DMS53 treated with DMSO at 0.1 percent for 48 hours (cell line): ENCODE measurements at regions not wholly inside any gene's neighbourhood (a gene's known extent, or its start where the extent isn't known, plus 50 kb on each side); places are given as distances from the start of the nearest gene placed in this dataset.
"Not testable (repeated sequence)": the region's sequence is repeated elsewhere in the genome, so short reads cannot be mapped to it uniquely, and the experiment has no call there.

ENCODE experiments used
- DNase-seq: peaks from one replicate; lab custom pipeline; 2025; ENCODE audit not compliant: unreplicated experiment; lab: John Stamatoyannopoulos, UW

DNA sequence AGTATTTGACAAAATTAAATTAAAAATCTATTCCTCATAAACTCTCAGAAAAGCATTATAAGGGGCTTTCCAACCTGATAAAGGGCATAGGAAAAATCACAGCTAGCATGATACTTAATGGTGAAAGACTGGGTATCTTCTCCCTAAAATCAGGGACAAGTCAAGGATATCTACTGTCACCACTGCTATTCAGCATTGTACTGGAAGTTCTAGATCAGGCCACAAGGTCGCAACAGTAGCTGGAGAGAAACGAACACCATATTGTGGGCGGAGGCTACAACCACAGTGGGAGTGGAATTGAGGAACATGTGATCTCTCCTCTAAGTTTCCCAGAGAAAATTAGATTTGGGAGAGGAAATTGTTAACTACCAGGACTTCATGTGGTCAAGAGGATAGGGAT lies 70.0 kb upstream of the NAMPT start:
- no peak for DNase-seq

DNA sequence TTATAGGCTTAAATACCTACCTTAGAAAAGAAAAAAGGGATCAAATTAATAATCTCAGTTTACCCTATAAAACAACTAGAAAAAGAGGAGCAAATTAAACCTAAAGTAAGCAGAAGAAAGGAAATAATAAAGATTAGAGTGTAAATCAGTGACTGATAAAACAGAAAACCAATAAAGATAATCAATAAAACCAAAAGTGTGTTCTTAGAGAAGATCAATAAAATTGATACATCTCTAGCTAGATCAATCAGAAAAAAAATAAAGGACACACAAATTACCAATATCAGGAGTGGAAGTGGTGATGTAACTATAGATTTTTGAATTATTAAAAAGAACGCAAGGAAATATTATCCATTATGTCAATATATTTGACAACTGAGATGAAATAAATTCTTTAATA lies 69.2 kb upstream of the NAMPT start:
- DNase-seq: no peak

GRCh38 chr7:106348231-106348630 lies 63.4 kb upstream of the NAMPT start:
- no peak for DNase-seq

- no peak for DNase-seq
These were observed 62.5 kb upstream of the NAMPT start for GRCh38 chr7:106347229-106347833.

- no peak for DNase-seq
These were observed 62.0 kb upstream of the NAMPT start for GRCh38 chr7:106346678-106347217.

GRCh38 chr7:106346167-106346677 lies 61.4 kb upstream of the NAMPT start:
- no peak for DNase-seq

DNA sequence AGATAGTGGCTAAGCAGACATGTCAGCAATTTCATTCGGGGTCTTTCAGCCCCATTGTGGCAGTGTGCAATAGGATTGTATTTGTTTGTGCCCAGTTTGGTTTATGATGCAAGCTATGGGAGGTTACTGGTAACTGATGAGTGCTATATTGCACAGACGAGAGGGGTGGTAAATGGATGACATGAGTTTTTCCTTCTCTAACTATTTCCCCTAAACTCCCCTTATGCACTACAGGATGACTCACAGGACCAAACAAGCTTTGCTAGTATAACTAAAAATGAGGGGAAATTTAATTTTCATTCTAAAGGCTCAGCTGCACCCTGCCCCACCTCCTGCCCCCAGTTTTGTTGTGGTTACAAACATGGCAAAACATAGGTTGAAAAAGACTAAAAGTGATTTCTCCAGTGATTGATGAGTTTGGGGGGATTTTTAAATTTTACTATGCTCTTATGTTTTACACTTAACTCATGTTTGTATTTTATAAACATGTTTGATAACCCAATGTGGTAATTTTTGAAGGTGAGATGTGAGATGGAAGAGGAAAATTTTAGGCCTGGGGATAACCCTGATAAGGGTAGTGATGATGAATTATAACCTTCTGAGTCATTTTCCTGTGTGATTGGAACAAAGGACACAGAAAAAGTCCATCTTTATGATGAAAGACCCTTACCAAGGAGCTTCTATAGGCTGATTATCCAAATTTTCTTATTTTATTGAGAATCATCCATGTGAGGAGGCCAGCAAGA lies 60.8 kb upstream of the NAMPT start:
- no peak for DNase-seq

GRCh38 chr7:106344861-106345260 lies 60.1 kb upstream of the NAMPT start:
- DNase-seq: no peak

DNA sequence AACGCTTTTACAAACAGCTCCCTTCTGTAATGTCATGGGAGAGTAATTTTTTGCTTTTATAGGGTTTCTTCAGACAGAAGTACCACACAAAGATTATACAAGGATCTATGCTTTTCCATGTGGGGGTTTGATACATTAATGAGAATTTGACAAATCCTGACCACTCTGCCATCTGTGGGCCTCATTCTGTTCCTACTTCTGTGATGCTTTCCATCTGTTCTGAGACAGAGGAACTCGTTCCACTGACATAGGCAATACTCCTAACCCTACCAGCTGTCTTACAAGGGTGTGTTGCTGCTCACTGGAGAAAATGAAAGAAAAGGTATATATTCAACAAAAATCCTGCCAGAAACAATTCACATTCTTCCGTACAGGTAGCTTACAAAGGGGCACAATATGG lies 59.4 kb upstream of the NAMPT start:
- no peak for DNase-seq

DNA sequence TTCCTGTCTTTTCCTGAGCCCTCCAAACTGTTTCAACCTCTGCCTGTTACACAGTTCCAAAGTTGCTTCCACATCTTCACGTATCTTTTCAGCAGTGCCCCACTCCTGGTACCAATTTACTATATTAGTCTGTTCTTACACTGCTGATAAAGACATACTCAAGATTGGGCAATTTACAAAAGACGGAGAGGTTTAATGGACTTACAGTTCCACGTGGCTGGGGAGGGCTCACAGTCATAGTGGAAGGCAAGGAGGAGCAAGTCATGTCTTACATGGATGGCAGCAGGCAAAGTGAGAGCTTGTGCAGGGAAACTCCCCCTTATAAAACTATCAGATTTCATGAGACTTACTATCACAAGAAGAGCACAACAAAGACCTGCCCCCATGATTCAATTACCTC lies 57.3 kb upstream of the NAMPT start:
- DNase-seq: not testable (repeated sequence)

- not testable (repeated sequence) for DNase-seq
These were observed 55.4 kb upstream of the NAMPT start for GRCh38 chr7:106340247-106340596.

DNA sequence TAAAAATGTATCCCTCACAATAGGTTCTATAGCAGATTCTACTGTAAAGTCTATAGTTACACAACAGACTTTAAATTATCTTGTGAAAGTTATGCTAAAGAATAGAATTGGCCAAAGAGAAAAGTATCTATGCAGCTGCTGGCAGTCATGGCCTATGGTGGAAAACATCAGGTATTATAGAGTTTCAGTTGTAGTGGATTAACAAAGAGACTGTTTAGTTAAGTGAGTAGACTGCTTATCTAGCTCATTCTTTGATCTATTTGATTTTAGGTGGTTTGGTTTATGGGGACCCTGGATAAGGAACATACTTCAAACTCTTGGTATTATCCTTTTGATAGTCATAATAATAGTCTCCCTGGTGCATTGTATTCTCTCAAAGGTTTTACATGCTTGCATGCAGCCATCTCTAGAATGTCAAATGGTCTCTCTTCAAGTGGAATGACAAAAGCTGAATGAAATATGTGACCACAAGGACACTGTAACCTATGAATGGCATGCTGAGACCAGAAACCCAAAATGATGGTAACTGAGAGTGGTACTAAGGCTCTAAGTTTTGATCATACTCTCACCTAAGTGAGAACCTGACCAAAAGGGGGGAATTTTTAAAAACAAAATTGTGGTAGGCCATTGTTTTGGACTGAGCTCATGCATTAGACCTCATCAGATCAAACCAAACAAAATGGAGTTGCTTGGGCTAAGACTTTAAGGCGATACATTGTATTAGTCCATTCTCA lies 54.9 kb upstream of the NAMPT start:
- DNase-seq: no peak

DNA sequence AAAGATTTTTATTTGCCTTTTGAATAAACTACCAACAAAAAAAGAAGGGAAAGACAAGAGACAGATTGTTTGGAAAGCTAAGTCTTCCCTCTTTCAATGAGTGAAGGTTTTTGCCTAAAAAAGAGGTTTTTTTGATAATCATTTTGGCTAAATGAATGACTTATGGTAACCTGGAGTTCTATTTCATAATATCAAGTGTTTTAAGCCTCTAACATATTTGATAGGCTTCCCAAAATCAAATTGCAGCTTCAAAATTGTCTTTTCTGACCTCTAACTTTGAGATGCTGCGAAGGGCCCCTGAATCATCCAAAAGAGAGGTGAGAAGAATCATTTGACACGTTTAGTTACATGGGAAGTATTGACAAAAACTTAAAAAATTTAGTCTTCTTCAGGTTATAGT lies 53.0 kb upstream of the NAMPT start:
- DNase-seq: no peak

DNA sequence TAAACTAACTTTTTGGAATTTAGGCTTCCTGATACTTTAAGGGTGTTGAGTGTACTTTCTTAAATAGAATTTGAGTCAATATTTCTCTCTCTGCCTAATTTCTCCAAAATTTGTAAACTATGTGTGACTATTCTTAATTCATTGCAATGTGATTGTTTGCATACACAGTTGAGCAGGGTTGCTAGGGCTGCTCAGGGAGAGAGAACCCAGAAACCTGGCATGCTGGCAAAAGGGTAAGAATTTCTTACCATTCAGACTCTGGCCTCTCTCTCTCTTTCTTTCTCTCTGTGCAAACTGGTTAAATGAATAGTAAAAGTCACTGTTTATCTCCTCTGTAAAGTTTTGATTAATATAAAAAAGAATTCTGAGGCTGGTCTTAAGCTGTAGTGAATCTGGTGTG lies 51.0 kb upstream of the NAMPT start:
- no peak for DNase-seq
